Psoas muscle (tissue), 7 donors: ENCODE measurements at regions not wholly inside any gene's neighbourhood (a gene's known extent, or its start where the extent isn't known, plus 50 kb on each side); places are given as distances from the start of the nearest gene placed in this dataset.

Experiments used
- ATAC-seq, 4 donors: fragments of 200-7000 bp; cut with Tn5 transposase; one replicate each; pipeline ENCODE4 v1.9.1; 2020; ENCODE audit warnings: moderate library complexity in 3 of 4, mild to moderate bottlenecking in 2 of 4
- DNase-seq, 2 donors: peaks; one replicate each; pipeline ENCODE4 v3.0.0-alpha.2; 2020
- H3K27ac ChIP-seq: fragments of 200-600 bp; one replicate; pipeline ENCODE4 v1.8.0; 2022
- H3K27me3 ChIP-seq, 3 donors: fragments of 200-600 bp in 1 of 3; one replicate each; pipeline versions ENCODE4 v1.6.1 to v1.8.0; 2013 to 2022; ENCODE audit warnings: low read length in 2 of 3, mild to moderate bottlenecking in 2 of 3, moderate library complexity in 1 of 3; ENCODE audit not compliant: insufficient read depth in 3 of 3
- H3K36me3 ChIP-seq, 2 donors: fragments of 200-600 bp in 1 of 2; one replicate each; pipeline versions ENCODE4 v1.6.1 to v1.8.0; 2013 to 2022; ENCODE audit warnings: low read depth in 1 of 2, mild to moderate bottlenecking in 1 of 2, moderate library complexity in 1 of 2; ENCODE audit not compliant: insufficient read depth in 1 of 2
- H3K4me1 ChIP-seq: fragments of 200-600 bp; one replicate; pipeline ENCODE4 v1.8.0; 2022
- H3K4me3 ChIP-seq: fragments of 200-600 bp; one replicate; pipeline ENCODE4 v1.8.0; 2022; ENCODE audit warnings: mild to moderate bottlenecking
- H3K9me3 ChIP-seq: fragments of 200-600 bp; one replicate; pipeline ENCODE4 v1.8.0; 2022
- WGBS, 3 donors: extraction: QIAGEN DNeasy Blood & Tissue Kit; methylation state at CpG; one replicate each; pipeline versions ENCODE4 v1.1.6 to v1.1.7; 2013; 5-methylcytosine and 5-hydroxymethylcytosine counted together
- intact Hi-C, 2 donors: fragments of 100-400 bp; cut with DNase I; formaldehyde crosslinking; loops; one replicate each; pipeline versions ENCODE4 v1.11.0 to v1.14.2; 2022
- TF ChIP-seq, protein P1 (sequence below): fragments of 200-600 bp; IDR thresholded peaks from one replicate; pipeline ENCODE4 v1.8.0; 2022; ENCODE audit warnings: antibody characterized with exemption
- donor health status: healthy with polysubstance abuse.
- donor health status: DM: no; HTN: no; CAD: no; lungs with moderate emphysema.
- donor health status: Bipolar disorder and iron deficiency.
- donor health status: healthy.
- donor health status: DM: yes; HTN: yes; CAD: no.
- donor health status: DM: no; HTN: no; CAD: no.
- donor health status: DM: yes; HTN: yes; CAD: no.

DNA sequence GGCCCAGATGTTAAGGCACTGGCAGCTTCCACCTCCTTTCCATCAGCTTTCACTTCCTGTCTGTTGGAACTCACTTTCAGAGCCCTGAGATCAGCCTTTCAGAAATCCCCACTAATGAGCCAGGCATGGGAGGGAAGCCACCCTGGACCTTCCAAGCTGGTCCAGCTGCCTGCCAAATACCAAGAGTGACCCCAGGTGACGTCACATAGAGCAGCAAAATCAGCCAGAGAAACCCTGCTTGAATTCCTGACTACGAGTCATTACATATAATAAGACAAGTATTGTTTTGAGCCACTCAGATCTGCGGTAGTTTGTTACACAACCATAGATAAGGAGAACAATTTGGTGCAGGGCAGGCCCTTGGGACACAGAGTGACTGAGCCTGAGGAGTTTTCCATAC, 556.0 kb upstream of the JAG1 start:
- TF ChIP-seq, protein P1, sequence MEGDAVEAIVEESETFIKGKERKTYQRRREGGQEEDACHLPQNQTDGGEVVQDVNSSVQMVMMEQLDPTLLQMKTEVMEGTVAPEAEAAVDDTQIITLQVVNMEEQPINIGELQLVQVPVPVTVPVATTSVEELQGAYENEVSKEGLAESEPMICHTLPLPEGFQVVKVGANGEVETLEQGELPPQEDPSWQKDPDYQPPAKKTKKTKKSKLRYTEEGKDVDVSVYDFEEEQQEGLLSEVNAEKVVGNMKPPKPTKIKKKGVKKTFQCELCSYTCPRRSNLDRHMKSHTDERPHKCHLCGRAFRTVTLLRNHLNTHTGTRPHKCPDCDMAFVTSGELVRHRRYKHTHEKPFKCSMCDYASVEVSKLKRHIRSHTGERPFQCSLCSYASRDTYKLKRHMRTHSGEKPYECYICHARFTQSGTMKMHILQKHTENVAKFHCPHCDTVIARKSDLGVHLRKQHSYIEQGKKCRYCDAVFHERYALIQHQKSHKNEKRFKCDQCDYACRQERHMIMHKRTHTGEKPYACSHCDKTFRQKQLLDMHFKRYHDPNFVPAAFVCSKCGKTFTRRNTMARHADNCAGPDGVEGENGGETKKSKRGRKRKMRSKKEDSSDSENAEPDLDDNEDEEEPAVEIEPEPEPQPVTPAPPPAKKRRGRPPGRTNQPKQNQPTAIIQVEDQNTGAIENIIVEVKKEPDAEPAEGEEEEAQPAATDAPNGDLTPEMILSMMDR: no peak
- DNase-seq: peak; percentile 30 to 48
- intact Hi-C loops: no loop called here

DNA sequence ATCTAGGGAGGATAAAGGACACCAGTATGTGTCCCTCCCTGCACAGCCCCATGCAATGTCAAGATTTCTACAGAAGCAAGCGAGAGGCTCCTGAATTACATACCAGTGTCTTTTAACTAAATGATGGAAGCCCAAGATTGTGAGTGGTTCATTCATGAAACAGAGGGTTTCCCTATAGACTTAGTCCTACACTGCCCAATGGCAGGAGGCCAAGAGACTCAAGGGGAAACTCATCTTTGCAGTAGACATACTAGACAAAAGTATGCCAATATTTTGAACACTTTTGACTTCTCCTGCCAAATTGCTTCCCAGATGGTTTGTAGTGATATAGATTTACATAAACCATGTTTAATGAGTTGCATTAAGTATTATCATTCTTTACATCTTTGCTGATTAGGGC, 557.2 kb upstream of the JAG1 start:
- DNase-seq (no peak), ATAC-seq (no peak)
- 92 to 100% (median 98%) methylated on average over 1 of the region's 1 CpG for WGBS, 3 donors
- TF ChIP-seq, protein P1: no peak
- Histone ChIP-seq H3K36me3 (no peaks in the 10 kb centered on the region), H3K27me3 (no peaks in the 10 kb centered on the region), H3K9me3 (no peaks in the 10 kb centered on the region), H3K4me1 (no peaks in the 10 kb centered on the region), H3K4me3 (no peak overlapping the region), H3K27ac (no peak overlapping the region)
- intact Hi-C loops: no loop called here

More for the DNA sequence above, 556.0 kb upstream of the JAG1 start:
- Histone ChIP-seq H3K27ac (no peak overlapping the region), H3K4me3 (no peak overlapping the region), H3K36me3 (no peaks in the 10 kb centered on the region), H3K27me3 (no peaks in the 10 kb centered on the region), H3K4me1 (no peaks in the 10 kb centered on the region), H3K9me3 (no peaks in the 10 kb centered on the region)
- 10 to 27% (median 25%) methylated on average over 3 of the region's 3 CpGs for WGBS, 3 donors
- peak; percentile 37 to 62 (median 57) for ATAC-seq

GRCh38 chr20:11231742-11232648, 558.2 kb upstream of the JAG1 start:
- intact Hi-C loops: no loop called here

DNA sequence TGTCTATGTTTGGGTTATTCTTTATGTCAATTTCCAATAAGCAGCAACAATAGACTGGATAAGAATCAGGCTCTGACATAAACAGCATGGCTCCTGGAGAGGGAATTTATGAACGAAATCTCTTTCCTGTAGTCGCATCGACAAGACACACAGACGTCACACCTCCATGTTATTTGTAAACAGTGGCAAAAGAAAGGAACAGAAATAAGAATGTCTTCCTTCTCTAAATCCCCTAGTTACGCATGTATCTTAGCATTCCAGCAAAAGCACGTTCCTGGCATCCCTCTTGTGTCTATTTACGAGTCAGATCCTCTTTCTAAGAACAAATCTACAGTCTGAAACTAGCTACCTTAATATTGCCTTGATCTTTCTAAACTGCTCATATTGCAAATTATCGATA, 559.1 kb upstream of the JAG1 start:
- no peak overlapping the region for H3K27ac ChIP-seq
- intact Hi-C loops: no loop called here
- H3K27me3 ChIP-seq: no peaks in the 10 kb centered on the region
- no peaks in the 10 kb centered on the region for H3K9me3 ChIP-seq
- H3K4me3 ChIP-seq: no peak overlapping the region
- no peaks in the 10 kb centered on the region for H3K36me3 ChIP-seq
- no peaks in the 10 kb centered on the region for H3K4me1 ChIP-seq
- 54 to 76% (median 58%) methylated on average over 8 of the region's 8 CpGs for WGBS, 3 donors
- TF ChIP-seq, protein P1: no peak
- ATAC-seq: no peak
- DNase-seq: no peak

More at GRCh38 chr20:11231742-11232648, 558.2 kb upstream of the JAG1 start:
- TF ChIP-seq, protein P1: no peak
- ATAC-seq: no peak
- DNase-seq: no peak
- H3K27me3 ChIP-seq: no peaks in the 10 kb centered on the region
- H3K4me1 ChIP-seq: no peaks in the 10 kb centered on the region
- no peaks in the 10 kb centered on the region for H3K36me3 ChIP-seq
- no peak overlapping the region for H3K27ac ChIP-seq
- no peak overlapping the region for H3K4me3 ChIP-seq
- WGBS, 3 donors: 62 to 69% (median 64%) methylated on average over 11 of the region's 11 CpGs
- no peaks in the 10 kb centered on the region for H3K9me3 ChIP-seq
